ENCODE measurements at regions not wholly inside any gene's neighbourhood (a gene's known extent, or its start where the extent isn't known, plus 50 kb on each side); places are given as distances from the start of the nearest gene placed in this dataset.

DNA sequence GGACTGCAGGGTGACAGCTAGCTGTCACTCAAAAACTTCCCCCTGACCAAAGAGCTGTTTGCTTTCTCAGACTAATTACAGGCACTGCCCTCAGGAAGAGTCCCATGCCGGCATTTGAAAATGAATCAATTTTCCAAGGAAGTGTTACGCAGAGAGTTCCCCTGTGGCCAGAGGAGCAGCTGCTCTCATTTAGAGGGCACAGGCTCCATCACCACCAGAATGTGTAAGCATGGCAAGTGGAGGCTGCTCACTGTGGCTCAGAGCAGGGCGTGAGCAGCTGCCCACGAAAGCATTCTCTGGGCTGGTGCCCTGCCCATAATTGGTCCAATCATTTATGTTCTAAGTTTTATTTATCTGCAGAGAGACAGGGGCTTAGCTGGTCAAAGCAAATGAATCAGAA, 202.2 kb downstream of the RAMP3 start:
- TF ChIP-seq, protein P1, sequence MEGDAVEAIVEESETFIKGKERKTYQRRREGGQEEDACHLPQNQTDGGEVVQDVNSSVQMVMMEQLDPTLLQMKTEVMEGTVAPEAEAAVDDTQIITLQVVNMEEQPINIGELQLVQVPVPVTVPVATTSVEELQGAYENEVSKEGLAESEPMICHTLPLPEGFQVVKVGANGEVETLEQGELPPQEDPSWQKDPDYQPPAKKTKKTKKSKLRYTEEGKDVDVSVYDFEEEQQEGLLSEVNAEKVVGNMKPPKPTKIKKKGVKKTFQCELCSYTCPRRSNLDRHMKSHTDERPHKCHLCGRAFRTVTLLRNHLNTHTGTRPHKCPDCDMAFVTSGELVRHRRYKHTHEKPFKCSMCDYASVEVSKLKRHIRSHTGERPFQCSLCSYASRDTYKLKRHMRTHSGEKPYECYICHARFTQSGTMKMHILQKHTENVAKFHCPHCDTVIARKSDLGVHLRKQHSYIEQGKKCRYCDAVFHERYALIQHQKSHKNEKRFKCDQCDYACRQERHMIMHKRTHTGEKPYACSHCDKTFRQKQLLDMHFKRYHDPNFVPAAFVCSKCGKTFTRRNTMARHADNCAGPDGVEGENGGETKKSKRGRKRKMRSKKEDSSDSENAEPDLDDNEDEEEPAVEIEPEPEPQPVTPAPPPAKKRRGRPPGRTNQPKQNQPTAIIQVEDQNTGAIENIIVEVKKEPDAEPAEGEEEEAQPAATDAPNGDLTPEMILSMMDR (IDR thresholded peaks at IDR 0.05; ENCODE audit: unreplicated experiment), result no peak

DNA sequence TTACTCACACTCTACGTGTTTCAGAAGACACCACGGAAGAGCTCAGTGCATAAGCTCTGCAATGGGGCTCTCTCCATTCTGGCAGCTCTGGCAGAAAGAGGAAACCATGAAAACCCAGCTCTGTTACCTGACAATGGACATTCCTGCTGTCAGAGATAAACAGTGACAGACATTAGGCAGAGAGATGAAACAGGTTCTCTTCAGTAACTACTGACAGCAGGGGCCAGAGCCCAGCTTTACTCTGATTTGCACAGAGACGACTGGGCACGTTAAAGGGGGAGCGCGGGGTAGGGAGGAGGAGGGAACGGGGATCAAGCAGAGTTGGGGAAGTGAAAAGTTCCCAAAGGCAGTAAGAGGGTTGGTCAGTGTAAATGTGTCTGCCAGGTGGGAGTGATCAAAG, 206.1 kb downstream of the RAMP3 start:
- no peaks in the 10 kb centered on the region for H3K4me1 Mint-ChIP-seq (ENCODE audit: low read depth)

More for the DNA sequence above, 202.2 kb downstream of the RAMP3 start:
- H3K4me1 Mint-ChIP-seq (ENCODE audit: low read depth), result no peaks in the 10 kb centered on the region
- no peaks in the 10 kb centered on the region for H3K36me3 Mint-ChIP-seq (ENCODE audit: insufficient read depth)
- no peaks in the 10 kb centered on the region for H3K9me3 Mint-ChIP-seq (ENCODE audit: low read depth)
- H3K27me3 Mint-ChIP-seq, result peaks cover 3% of the 10 kb centered on the region
- DNase-seq (ENCODE audit: low spot score, unreplicated experiment), result no peak
- H3K4me3 Mint-ChIP-seq (ENCODE audit: low read depth), result no peak overlapping the region
- H3K27ac Mint-ChIP-seq, result no peak overlapping the region

DNA sequence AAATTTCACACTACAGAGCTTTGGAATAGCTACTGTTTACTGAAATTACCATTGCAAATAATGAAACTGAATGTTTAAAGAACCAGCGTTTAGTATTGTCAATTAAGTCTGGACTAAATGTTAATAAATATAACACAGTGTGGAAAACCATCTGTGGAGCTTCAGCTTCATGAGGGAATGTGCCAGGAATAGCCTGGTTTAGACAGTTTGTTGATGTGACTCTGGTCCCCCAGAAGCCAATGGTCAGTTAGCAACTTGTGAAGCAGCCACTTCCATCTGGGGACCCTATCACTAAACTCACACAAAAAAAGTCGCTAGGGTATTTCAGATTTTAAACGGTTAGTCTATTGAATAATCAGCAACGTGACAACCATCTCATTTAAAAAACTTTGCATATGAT, 207.8 kb downstream of the RAMP3 start:
- TF ChIP-seq, protein P1 (IDR thresholded peaks at IDR 0.05; ENCODE audit: unreplicated experiment), result no peak
- Mint-ChIP-seq H3K4me3 (ENCODE audit: low read depth) (no peak overlapping the region), H3K4me1 (ENCODE audit: low read depth) (no peaks in the 10 kb centered on the region), H3K27me3 (peaks cover 3% of the 10 kb centered on the region), H3K9me3 (ENCODE audit: low read depth) (peaks cover 9% of the 10 kb centered on the region), H3K36me3 (ENCODE audit: insufficient read depth) (no peaks in the 10 kb centered on the region), H3K27ac (no peak overlapping the region)
- no peak for DNase-seq (ENCODE audit: low spot score, unreplicated experiment)

More for the DNA sequence above, 206.1 kb downstream of the RAMP3 start:
- TF ChIP-seq, protein P1 (IDR thresholded peaks at IDR 0.05; ENCODE audit: unreplicated experiment), result no peak
- no peaks in the 10 kb centered on the region for H3K36me3 Mint-ChIP-seq (ENCODE audit: insufficient read depth)
- no peaks in the 10 kb centered on the region for H3K9me3 Mint-ChIP-seq (ENCODE audit: low read depth)
- H3K27ac Mint-ChIP-seq, result no peak overlapping the region
- peaks cover 3% of the 10 kb centered on the region for H3K27me3 Mint-ChIP-seq
- H3K4me3 Mint-ChIP-seq (ENCODE audit: low read depth), result no peak overlapping the region
- DNase-seq (ENCODE audit: low spot score, unreplicated experiment), result no peak

DNA sequence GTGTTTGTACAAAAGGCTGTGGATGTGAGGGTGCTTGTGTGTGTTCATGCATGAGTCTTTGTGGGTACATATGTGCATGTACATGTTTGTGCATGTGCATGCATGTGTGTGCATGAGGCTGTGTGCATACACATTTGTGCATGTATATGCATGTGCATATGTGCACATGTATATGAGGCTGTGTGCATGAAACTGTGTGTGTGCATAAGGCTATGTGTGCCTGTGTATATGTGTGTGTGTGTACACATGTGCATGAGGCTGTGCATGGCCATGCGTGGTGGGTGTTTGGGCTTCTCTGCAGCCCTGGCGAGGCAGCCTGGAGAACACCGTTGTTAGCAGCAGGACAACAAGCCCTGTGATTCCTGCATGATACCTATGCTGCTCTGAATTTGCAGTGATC, 207.7 kb upstream of the ADCY1 start:
- no peaks in the 10 kb centered on the region for H3K36me3 Mint-ChIP-seq (ENCODE audit: insufficient read depth)
- no peak for DNase-seq (ENCODE audit: low spot score, unreplicated experiment)
- TF ChIP-seq, protein P1 (IDR thresholded peaks at IDR 0.05; ENCODE audit: unreplicated experiment), result no peak
- no peak overlapping the region for H3K27ac Mint-ChIP-seq
- H3K9me3 Mint-ChIP-seq (ENCODE audit: low read depth), result peaks cover 12% of the 10 kb centered on the region
- no peaks in the 10 kb centered on the region for H3K4me1 Mint-ChIP-seq (ENCODE audit: low read depth)
- H3K27me3 Mint-ChIP-seq, result peaks cover 3% of the 10 kb centered on the region
- no peak overlapping the region for H3K4me3 Mint-ChIP-seq (ENCODE audit: low read depth)

DNA sequence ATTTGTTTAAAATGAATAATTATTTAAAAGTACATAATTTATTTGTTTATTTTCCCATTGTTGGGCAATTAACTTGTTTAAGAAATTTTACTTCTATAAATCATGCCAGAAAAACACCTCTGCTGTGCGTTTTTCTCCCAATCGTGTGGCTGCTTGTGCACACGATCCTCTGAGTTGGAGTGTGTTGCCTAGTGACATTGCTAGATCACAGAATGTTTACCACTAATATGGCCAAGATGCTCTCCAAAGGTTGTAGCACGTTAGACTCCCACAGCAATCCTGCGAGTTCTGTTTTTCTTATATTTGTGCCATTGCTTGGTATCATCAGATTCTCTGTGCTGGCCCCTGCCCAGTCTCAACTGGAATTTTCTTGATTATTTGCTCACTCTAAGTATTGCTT, 207.1 kb upstream of the ADCY1 start:
- Mint-ChIP-seq H3K4me3 (ENCODE audit: low read depth) (no peak overlapping the region), H3K27ac (no peak overlapping the region), H3K36me3 (ENCODE audit: insufficient read depth) (no peaks in the 10 kb centered on the region), H3K27me3 (no peaks in the 10 kb centered on the region), H3K9me3 (ENCODE audit: low read depth) (peaks cover 12% of the 10 kb centered on the region), H3K4me1 (ENCODE audit: low read depth) (no peaks in the 10 kb centered on the region)
- TF ChIP-seq, protein P1 (IDR thresholded peaks at IDR 0.05; ENCODE audit: unreplicated experiment), result no peak
- no peak for DNase-seq (ENCODE audit: low spot score, unreplicated experiment)
